NB4 (cell line): ENCODE measurements at regions not wholly inside any gene's neighbourhood (a gene's known extent, or its start where the extent isn't known, plus 50 kb on each side); places are given as distances from the start of the nearest gene placed in this dataset.

ENCODE experiments used
- CTCF ChIP-seq: IDR thresholded peaks from one replicate; pipeline ENCODE4 v1.5.1; 2012; ENCODE audit warnings: low read depth, low read length
- MAX ChIP-seq: IDR thresholded peaks from 2 replicates; pipeline ENCODE4 v1.6.1; 2011; ENCODE audit warnings: low read depth, low read length
- MYC ChIP-seq: IDR thresholded peaks from 2 replicates; pipeline ENCODE4 v1.6.1; 2011; ENCODE audit warnings: low read depth, low read length
- POLR2A ChIP-seq: IDR thresholded peaks from 2 replicates; pipeline ENCODE4 v1.6.1; 2011; ENCODE audit warnings: mild to moderate bottlenecking; ENCODE audit not compliant: insufficient read length; ENCODE audit errors: extremely low read depth

GRCh38 chr6:14771016-14771415 is 474.9 kb upstream of the JARID2 start:
- TF ChIP-seq CTCF, result no peak
- no peak for TF ChIP-seq POLR2A
- TF ChIP-seq MAX, result no peak
- no peak for TF ChIP-seq MYC
